ENCODE measurements at regions not wholly inside any gene's neighbourhood (a gene's known extent, or its start where the extent isn't known, plus 50 kb on each side); places are given as distances from the start of the nearest gene placed in this dataset.

DNA sequence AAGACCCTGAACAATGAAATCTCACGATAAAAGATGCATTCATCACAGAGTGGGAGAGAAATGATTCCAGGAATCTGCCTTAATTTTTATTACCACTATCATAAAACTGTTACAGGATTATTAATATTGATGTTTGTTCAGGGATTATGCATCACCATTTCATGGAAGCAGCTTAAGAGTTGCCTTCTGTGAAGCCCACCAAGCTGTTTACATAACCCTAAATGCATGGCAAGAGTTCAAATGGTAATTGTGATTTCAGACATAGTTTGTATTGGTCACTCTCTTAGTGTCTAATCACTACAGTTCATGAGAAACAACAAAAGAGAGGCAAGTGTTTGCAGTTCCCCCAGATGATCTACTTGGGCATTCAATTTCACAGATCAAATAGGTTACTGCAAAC lies 527.7 kb downstream of the RPS29 start:
- H3K4me1 Mint-ChIP-seq = peaks cover 7% of the 10 kb centered on the region
- Histone ChIP-seq H3K79me2 (ENCODE audit: low read depth) (no peaks in the 10 kb centered on the region), H3F3A (ENCODE audit: low read depth) (no peaks in the 10 kb centered on the region), H3K36me3 (no peaks in the 10 kb centered on the region), H3K27ac (no peak overlapping the region), H3K4me1 (no peaks in the 10 kb centered on the region), H3K4me2 (no peak overlapping the region), H3K9ac (no peak overlapping the region), H2AFZ (replicated peaks) (no peak overlapping the region), H4K20me1 (ENCODE audit: low read depth) (no peaks in the 10 kb centered on the region), H3K4me3 (no peak overlapping the region), H3K27me3 (no peaks in the 10 kb centered on the region), H3K9me3 (ENCODE audit: low read depth) (no peaks in the 10 kb centered on the region)
- TF ChIP-seq EZH2 (IDR thresholded peaks at IDR 0.05) (no peak), EZH2phosphoT487 (IDR thresholded peaks at IDR 0.05) (no peak)
- TF ChIP-seq, protein P1, sequence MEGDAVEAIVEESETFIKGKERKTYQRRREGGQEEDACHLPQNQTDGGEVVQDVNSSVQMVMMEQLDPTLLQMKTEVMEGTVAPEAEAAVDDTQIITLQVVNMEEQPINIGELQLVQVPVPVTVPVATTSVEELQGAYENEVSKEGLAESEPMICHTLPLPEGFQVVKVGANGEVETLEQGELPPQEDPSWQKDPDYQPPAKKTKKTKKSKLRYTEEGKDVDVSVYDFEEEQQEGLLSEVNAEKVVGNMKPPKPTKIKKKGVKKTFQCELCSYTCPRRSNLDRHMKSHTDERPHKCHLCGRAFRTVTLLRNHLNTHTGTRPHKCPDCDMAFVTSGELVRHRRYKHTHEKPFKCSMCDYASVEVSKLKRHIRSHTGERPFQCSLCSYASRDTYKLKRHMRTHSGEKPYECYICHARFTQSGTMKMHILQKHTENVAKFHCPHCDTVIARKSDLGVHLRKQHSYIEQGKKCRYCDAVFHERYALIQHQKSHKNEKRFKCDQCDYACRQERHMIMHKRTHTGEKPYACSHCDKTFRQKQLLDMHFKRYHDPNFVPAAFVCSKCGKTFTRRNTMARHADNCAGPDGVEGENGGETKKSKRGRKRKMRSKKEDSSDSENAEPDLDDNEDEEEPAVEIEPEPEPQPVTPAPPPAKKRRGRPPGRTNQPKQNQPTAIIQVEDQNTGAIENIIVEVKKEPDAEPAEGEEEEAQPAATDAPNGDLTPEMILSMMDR (IDR thresholded peaks at IDR 0.05) = no peak
- no peaks in the 10 kb centered on the region for H3K36me3 Mint-ChIP-seq
- DNase-seq (ENCODE audit: low spot score) = no peak
- peaks cover 3% of the 10 kb centered on the region for H3K27me3 Mint-ChIP-seq (ENCODE audit: insufficient read depth, low read depth)
- H3K4me3 Mint-ChIP-seq = no peak overlapping the region
- peaks cover 2% of the 10 kb centered on the region for H3K9me3 Mint-ChIP-seq
- H3K27ac Mint-ChIP-seq = no peak overlapping the region

DNA sequence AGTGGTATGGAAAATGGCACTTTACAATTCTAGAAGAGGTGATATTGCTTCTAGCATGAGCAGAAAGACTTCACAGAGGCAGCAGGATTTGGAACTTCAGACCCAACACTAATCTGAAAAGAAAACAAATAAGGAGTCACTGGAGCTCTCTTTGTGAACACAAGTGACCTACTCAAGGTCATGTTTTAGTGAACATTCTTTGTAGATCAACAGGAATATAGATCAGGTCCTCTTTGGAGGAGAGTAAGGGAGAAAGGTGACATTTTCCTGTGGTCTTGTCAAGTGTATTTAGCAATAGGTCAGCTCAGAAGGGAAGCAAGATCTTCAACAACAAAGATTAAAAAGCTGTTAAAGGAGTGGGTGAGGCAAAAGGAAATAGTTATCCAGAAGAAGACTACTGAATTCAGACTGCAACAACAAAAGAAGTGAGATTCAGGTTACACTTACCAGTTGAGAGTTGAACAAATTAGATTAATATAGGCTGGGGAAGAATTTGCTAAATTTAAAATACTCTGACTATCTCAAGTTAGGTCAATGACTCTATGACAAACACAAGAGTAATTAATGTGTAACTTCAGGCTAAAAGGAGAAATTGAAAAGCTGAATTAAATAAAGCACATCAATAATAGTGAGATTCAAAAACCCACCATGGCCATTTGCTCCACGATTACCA lies 528.2 kb downstream of the RPS29 start:
- Histone ChIP-seq H3K9ac (no peak overlapping the region), H3K4me1 (no peaks in the 10 kb centered on the region), H4K20me1 (ENCODE audit: low read depth) (no peaks in the 10 kb centered on the region), H3K79me2 (ENCODE audit: low read depth) (no peaks in the 10 kb centered on the region), H3K9me3 (ENCODE audit: low read depth) (no peaks in the 10 kb centered on the region), H3F3A (ENCODE audit: low read depth) (no peaks in the 10 kb centered on the region), H3K4me2 (no peak overlapping the region), H3K36me3 (no peaks in the 10 kb centered on the region), H2AFZ (replicated peaks) (no peak overlapping the region), H3K27ac (no peak overlapping the region), H3K4me3 (no peak overlapping the region), H3K27me3 (no peaks in the 10 kb centered on the region)
- no peak for DNase-seq (ENCODE audit: low spot score)
- no peak overlapping the region for H3K27ac Mint-ChIP-seq
- H3K4me1 Mint-ChIP-seq = peaks cover 7% of the 10 kb centered on the region
- no peak overlapping the region for H3K4me3 Mint-ChIP-seq
- no peaks in the 10 kb centered on the region for H3K9me3 Mint-ChIP-seq
- peaks cover 3% of the 10 kb centered on the region for H3K27me3 Mint-ChIP-seq (ENCODE audit: insufficient read depth, low read depth)
- no peaks in the 10 kb centered on the region for H3K36me3 Mint-ChIP-seq
- TF ChIP-seq EZH2 (IDR thresholded peaks at IDR 0.05) (no peak), EZH2phosphoT487 (IDR thresholded peaks at IDR 0.05) (no peak)
- TF ChIP-seq, protein P1 (IDR thresholded peaks at IDR 0.05) = no peak

DNA sequence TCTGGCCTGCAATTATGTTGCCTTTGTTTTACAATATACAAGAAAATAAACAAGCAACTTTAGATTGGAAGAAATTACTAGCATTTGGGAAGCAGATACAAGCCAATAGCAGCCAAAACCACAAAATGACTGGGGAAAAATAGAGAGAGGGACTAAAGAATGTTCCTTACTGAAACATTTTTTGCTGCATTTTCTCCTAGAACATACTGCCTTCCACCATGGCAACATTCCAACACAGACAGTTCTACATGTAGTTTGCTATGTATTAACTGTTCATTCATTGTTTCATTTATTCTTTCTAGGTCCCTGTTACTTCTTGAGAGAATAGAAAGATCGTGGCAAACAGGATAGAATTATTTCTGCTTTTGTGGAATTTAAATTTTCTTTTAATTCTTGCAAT lies 530.2 kb downstream of the RPS29 start:
- no peak overlapping the region for H3K4me2 ChIP-seq
- H3K9me3 ChIP-seq (ENCODE audit: low read depth) = no peaks in the 10 kb centered on the region
- no peaks in the 10 kb centered on the region for H3K4me1 ChIP-seq
- H3K4me1 Mint-ChIP-seq = peaks cover 21% of the 10 kb centered on the region
- H3K4me3 Mint-ChIP-seq = no peak overlapping the region
- no peak overlapping the region for H3K4me3 ChIP-seq
- no peaks in the 10 kb centered on the region for H3F3A ChIP-seq (ENCODE audit: low read depth)
- H4K20me1 ChIP-seq (ENCODE audit: low read depth) = no peaks in the 10 kb centered on the region
- no peak overlapping the region for H3K27ac ChIP-seq
- no peaks in the 10 kb centered on the region for H3K36me3 Mint-ChIP-seq
- no peaks in the 10 kb centered on the region for H3K27me3 ChIP-seq
- DNase-seq (ENCODE audit: low spot score) = no peak
- H3K9ac ChIP-seq = no peak overlapping the region
- H2AFZ ChIP-seq (replicated peaks) = no peak overlapping the region
- no peaks in the 10 kb centered on the region for H3K36me3 ChIP-seq
- H3K27ac Mint-ChIP-seq = no peak overlapping the region
- H3K27me3 Mint-ChIP-seq (ENCODE audit: insufficient read depth, low read depth) = peaks cover 3% of the 10 kb centered on the region
- H3K9me3 Mint-ChIP-seq = no peaks in the 10 kb centered on the region
- H3K79me2 ChIP-seq (ENCODE audit: low read depth) = no peaks in the 10 kb centered on the region
- no peak for TF ChIP-seq EZH2phosphoT487 (IDR thresholded peaks at IDR 0.05)
- TF ChIP-seq, protein P1 (IDR thresholded peaks at IDR 0.05) = no peak
- TF ChIP-seq EZH2 (IDR thresholded peaks at IDR 0.05) = no peak

All from neural progenitor cell (in vitro differentiated cells).